ENCODE measurements at regions not wholly inside any gene's neighbourhood (a gene's known extent, or its start where the extent isn't known, plus 50 kb on each side); places are given as distances from the start of the nearest gene placed in this dataset.

DNA sequence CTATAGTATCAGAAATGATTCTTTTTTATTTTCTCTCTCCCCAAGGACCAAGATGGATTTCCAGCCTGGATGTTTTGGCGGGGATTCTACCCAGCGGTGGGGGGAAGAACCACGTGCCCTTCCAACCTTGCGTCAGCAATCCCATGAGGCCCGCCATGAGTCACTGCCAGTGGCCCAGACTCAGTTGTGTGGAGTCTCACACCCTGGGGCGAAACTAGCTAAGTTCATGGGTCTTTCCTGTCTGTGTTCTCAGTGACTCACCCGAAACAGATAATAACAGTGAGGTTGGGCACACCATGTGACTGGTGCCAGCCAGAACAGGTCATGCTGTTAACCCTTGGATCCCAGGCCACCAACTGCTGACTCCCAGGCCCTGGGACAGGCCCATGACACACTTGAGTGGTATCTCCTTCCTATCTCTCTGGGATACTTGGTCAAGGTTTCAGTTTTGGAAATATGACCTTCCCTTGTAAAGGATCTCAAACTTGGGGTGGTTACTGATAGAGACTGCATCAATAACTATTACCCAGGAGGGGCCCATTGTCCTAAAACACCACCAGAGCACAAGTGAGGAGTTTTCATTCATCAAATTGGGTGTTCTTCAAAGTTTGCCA lies 98.0 kb upstream of the DUSP10 start:
- H3K27ac ChIP-seq (ENCODE audit: extremely low read depth, low read depth, low read length): 0 out of 2 replicates have a peak overlapping the region, but pooled peaks have one; percentile 3
- H3K4me1 ChIP-seq (ENCODE audit: control insufficient read depth, insufficient read depth, low read length): no peaks in the 10 kb centered on the region
- ChIA-PET POLR2A (no interaction called here), CTCF (interaction anchor here (0.9 kb wide), 1 partner anchor 96 kb away, joined by 4 read pairs; no protein-coding TSS in a partner anchor)
- H3K9me3 ChIP-seq (ENCODE audit: control insufficient read depth, insufficient read depth, low read depth, low read length): no peaks in the 10 kb centered on the region
- H3K4me3 ChIP-seq (ENCODE audit: low read depth, low read length): no peak overlapping the region
- no peaks in the 10 kb centered on the region for H3K36me3 ChIP-seq (ENCODE audit: control insufficient read depth in 2 of 2, insufficient read depth in 1 of 2, low read length in 2 of 2)
- TF ChIP-seq ZNF600 (tag by site-specific recombination; IDR thresholded peaks at IDR 0.05) (0 out of 2 replicates have a peak, but pooled peaks have one; percentile 27), ZBTB20 (tag by site-specific recombination; IDR thresholded peaks at IDR 0.05) (no peak), ZNF354C (tag by site-specific recombination; IDR thresholded peaks at IDR 0.05; ENCODE audit: borderline replicate concordance, low read depth) (no peak), ZNF350 (tag by site-specific recombination; IDR thresholded peaks at IDR 0.05) (no peak), ZNF701 (tag by site-specific recombination; IDR thresholded peaks at IDR 0.05) (no peak), ZNF548 (tag by site-specific recombination; IDR thresholded peaks at IDR 0.05) (no peak), KLF7 (tag by site-specific recombination; IDR thresholded peaks at IDR 0.05; ENCODE audit: borderline replicate concordance) (no peak), SETDB1 (IDR thresholded peaks at IDR 0.05; ENCODE audit: insufficient read length, low read length) (no peak), FEZF1 (tag by site-specific recombination; IDR thresholded peaks at IDR 0.05) (no peak), ZNF629 (tag by site-specific recombination; IDR thresholded peaks at IDR 0.05) (0 out of 2 replicates have a peak, but pooled peaks have one; percentile 14), ZNF670 (tag by site-specific recombination; IDR thresholded peaks at IDR 0.05; ENCODE audit: low read depth) (no peak), KLF10 (tag by site-specific recombination; IDR thresholded peaks at IDR 0.05) (0 out of 2 replicates have a peak, but pooled peaks have one; percentile 14), OVOL3 (tag by site-specific recombination; IDR thresholded peaks at IDR 0.05) (no peak), ZNF48 (tag by site-specific recombination; IDR thresholded peaks at IDR 0.05) (no peak), ZNF660 (tag by site-specific recombination; IDR thresholded peaks at IDR 0.05) (0 out of 2 replicates have a peak, but pooled peaks have one; percentile 36), ZIC2 (tag by site-specific recombination; IDR thresholded peaks at IDR 0.05) (peak; percentile 79), ZNF561 (tag by site-specific recombination; IDR thresholded peaks at IDR 0.05; ENCODE audit: borderline replicate concordance) (no peak), TCF7L2 (IDR thresholded peaks at IDR 0.05; ENCODE audit: borderline replicate concordance, low read depth, low read length) (no peak), IKZF3 (tag by site-specific recombination; IDR thresholded peaks at IDR 0.05) (no peak), ZNF202 (tag by site-specific recombination; IDR thresholded peaks at IDR 0.05; ENCODE audit: borderline replicate concordance) (no peak), BCL11A (tag by site-specific recombination; IDR thresholded peaks at IDR 0.05; ENCODE audit: low read depth) (no peak), ZNF155 (tag by site-specific recombination; IDR thresholded peaks at IDR 0.05) (no peak), ZNF404 (tag by site-specific recombination; IDR thresholded peaks at IDR 0.05) (no peak), BCL11B (tag by site-specific recombination; IDR thresholded peaks at IDR 0.05; ENCODE audit: low read depth) (no peak)
- TF ChIP-seq, protein P1, sequence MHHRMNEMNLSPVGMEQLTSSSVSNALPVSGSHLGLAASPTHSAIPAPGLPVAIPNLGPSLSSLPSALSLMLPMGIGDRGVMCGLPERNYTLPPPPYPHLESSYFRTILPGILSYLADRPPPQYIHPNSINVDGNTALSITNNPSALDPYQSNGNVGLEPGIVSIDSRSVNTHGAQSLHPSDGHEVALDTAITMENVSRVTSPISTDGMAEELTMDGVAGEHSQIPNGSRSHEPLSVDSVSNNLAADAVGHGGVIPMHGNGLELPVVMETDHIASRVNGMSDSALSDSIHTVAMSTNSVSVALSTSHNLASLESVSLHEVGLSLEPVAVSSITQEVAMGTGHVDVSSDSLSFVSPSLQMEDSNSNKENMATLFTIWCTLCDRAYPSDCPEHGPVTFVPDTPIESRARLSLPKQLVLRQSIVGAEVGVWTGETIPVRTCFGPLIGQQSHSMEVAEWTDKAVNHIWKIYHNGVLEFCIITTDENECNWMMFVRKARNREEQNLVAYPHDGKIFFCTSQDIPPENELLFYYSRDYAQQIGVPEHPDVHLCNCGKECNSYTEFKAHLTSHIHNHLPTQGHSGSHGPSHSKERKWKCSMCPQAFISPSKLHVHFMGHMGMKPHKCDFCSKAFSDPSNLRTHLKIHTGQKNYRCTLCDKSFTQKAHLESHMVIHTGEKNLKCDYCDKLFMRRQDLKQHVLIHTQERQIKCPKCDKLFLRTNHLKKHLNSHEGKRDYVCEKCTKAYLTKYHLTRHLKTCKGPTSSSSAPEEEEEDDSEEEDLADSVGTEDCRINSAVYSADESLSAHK (tag by site-specific recombination; IDR thresholded peaks at IDR 0.05): no peak
- TF ChIP-seq, protein P2, sequence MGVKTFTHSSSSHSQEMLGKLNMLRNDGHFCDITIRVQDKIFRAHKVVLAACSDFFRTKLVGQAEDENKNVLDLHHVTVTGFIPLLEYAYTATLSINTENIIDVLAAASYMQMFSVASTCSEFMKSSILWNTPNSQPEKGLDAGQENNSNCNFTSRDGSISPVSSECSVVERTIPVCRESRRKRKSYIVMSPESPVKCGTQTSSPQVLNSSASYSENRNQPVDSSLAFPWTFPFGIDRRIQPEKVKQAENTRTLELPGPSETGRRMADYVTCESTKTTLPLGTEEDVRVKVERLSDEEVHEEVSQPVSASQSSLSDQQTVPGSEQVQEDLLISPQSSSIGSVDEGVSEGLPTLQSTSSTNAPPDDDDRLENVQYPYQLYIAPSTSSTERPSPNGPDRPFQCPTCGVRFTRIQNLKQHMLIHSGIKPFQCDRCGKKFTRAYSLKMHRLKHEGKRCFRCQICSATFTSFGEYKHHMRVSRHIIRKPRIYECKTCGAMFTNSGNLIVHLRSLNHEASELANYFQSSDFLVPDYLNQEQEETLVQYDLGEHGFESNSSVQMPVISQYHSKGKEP (tag by site-specific recombination; IDR thresholded peaks at IDR 0.05): no peak
- TF ChIP-seq, protein P3, sequence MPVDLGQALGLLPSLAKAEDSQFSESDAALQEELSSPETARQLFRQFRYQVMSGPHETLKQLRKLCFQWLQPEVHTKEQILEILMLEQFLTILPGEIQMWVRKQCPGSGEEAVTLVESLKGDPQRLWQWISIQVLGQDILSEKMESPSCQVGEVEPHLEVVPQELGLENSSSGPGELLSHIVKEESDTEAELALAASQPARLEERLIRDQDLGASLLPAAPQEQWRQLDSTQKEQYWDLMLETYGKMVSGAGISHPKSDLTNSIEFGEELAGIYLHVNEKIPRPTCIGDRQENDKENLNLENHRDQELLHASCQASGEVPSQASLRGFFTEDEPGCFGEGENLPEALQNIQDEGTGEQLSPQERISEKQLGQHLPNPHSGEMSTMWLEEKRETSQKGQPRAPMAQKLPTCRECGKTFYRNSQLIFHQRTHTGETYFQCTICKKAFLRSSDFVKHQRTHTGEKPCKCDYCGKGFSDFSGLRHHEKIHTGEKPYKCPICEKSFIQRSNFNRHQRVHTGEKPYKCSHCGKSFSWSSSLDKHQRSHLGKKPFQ (tag by site-specific recombination; IDR thresholded peaks at IDR 0.05): no peak
- TF ChIP-seq, protein P4, sequence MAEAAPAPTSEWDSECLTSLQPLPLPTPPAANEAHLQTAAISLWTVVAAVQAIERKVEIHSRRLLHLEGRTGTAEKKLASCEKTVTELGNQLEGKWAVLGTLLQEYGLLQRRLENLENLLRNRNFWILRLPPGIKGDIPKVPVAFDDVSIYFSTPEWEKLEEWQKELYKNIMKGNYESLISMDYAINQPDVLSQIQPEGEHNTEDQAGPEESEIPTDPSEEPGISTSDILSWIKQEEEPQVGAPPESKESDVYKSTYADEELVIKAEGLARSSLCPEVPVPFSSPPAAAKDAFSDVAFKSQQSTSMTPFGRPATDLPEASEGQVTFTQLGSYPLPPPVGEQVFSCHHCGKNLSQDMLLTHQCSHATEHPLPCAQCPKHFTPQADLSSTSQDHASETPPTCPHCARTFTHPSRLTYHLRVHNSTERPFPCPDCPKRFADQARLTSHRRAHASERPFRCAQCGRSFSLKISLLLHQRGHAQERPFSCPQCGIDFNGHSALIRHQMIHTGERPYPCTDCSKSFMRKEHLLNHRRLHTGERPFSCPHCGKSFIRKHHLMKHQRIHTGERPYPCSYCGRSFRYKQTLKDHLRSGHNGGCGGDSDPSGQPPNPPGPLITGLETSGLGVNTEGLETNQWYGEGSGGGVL (tag by site-specific recombination; IDR thresholded peaks at IDR 0.05): peak; percentile 50
- TF ChIP-seq, protein P5, sequence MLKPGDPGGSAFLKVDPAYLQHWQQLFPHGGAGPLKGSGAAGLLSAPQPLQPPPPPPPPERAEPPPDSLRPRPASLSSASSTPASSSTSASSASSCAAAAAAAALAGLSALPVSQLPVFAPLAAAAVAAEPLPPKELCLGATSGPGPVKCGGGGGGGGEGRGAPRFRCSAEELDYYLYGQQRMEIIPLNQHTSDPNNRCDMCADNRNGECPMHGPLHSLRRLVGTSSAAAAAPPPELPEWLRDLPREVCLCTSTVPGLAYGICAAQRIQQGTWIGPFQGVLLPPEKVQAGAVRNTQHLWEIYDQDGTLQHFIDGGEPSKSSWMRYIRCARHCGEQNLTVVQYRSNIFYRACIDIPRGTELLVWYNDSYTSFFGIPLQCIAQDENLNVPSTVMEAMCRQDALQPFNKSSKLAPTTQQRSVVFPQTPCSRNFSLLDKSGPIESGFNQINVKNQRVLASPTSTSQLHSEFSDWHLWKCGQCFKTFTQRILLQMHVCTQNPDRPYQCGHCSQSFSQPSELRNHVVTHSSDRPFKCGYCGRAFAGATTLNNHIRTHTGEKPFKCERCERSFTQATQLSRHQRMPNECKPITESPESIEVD (tag by site-specific recombination; IDR thresholded peaks at IDR 0.05): no peak

Data from HEK293 (cell line).